ENCODE measurements at regions not wholly inside any gene's neighbourhood (a gene's known extent, or its start where the extent isn't known, plus 50 kb on each side); places are given as distances from the start of the nearest gene placed in this dataset.

DNA sequence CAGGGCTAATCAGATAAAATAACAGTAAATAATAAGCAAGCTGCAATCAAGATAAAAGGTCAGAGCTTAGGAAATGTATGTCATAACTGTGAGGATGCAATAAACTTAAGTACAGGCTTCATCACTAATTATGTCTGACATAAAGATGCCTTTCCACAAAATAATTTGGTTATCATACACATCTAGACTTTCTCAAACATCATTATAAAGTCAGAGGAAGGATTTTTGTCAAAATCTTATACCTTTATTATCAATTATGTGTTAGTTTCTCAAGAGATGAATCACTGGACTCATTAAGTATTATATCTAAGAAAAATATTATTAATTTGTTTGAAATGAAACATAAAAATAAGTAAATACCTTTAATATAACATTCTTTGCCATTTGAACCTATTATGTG, 695.4 kb upstream of the INTU start:
- TF ChIP-seq CSRNP1 (CRISPR knock-in tag; IDR thresholded peaks at IDR 0.05), result no peak
- TF ChIP-seq, protein P1, sequence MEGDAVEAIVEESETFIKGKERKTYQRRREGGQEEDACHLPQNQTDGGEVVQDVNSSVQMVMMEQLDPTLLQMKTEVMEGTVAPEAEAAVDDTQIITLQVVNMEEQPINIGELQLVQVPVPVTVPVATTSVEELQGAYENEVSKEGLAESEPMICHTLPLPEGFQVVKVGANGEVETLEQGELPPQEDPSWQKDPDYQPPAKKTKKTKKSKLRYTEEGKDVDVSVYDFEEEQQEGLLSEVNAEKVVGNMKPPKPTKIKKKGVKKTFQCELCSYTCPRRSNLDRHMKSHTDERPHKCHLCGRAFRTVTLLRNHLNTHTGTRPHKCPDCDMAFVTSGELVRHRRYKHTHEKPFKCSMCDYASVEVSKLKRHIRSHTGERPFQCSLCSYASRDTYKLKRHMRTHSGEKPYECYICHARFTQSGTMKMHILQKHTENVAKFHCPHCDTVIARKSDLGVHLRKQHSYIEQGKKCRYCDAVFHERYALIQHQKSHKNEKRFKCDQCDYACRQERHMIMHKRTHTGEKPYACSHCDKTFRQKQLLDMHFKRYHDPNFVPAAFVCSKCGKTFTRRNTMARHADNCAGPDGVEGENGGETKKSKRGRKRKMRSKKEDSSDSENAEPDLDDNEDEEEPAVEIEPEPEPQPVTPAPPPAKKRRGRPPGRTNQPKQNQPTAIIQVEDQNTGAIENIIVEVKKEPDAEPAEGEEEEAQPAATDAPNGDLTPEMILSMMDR (CRISPR knock-in tag; IDR thresholded peaks at IDR 0.05), result no peak
- TF ChIP-seq, protein P2, sequence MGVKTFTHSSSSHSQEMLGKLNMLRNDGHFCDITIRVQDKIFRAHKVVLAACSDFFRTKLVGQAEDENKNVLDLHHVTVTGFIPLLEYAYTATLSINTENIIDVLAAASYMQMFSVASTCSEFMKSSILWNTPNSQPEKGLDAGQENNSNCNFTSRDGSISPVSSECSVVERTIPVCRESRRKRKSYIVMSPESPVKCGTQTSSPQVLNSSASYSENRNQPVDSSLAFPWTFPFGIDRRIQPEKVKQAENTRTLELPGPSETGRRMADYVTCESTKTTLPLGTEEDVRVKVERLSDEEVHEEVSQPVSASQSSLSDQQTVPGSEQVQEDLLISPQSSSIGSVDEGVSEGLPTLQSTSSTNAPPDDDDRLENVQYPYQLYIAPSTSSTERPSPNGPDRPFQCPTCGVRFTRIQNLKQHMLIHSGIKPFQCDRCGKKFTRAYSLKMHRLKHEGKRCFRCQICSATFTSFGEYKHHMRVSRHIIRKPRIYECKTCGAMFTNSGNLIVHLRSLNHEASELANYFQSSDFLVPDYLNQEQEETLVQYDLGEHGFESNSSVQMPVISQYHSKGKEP (CRISPR knock-in tag; IDR thresholded peaks at IDR 0.05), result no peak
- TF ChIP-seq ZNF318 (CRISPR knock-in tag; IDR thresholded peaks at IDR 0.05), result no peak
- no peak for TF ChIP-seq CHD2 (IDR thresholded peaks at IDR 0.05; ENCODE audit: low read depth, low read length)
- no peak for TF ChIP-seq MYC (CRISPR knock-in tag; IDR thresholded peaks at IDR 0.05; ENCODE audit: borderline replicate concordance)
- no peak for TF ChIP-seq ZNF3 (CRISPR knock-in tag; IDR thresholded peaks at IDR 0.05)
- TF ChIP-seq MTF1 (CRISPR knock-in tag; IDR thresholded peaks at IDR 0.05), result no peak
- no peak for TF ChIP-seq FOXP1 (IDR thresholded peaks at IDR 0.05)
- no peak for TF ChIP-seq FOXP1 (CRISPR knock-in tag; IDR thresholded peaks at IDR 0.05)
